ENCODE measurements at regions not wholly inside any gene's neighbourhood (a gene's known extent, or its start where the extent isn't known, plus 50 kb on each side); places are given as distances from the start of the nearest gene placed in this dataset.
"Not testable (repeated sequence)": the region's sequence is repeated elsewhere in the genome, so short reads cannot be mapped to it uniquely, and the experiment has no call there.

GRCh38 chr4:146047768-146048167 is 109.1 kb upstream of the ZNF827 start:
- not testable (repeated sequence) for TF ChIP-seq CTCF (IDR thresholded peaks at IDR 0.05; ENCODE audit: poor library complexity, severe bottlenecking); EZH2 (IDR thresholded peaks at IDR 0.05; ENCODE audit: borderline replicate concordance, insufficient read depth, low read length, poor library complexity, severe bottlenecking); REST (IDR thresholded peaks at IDR 0.05; ENCODE audit: borderline replicate concordance); EP300 (conservative IDR thresholded peaks at IDR 0.05; ENCODE audit: poor library complexity, severe bottlenecking); POLR2AphosphoS5 (IDR thresholded peaks at IDR 0.05); TAF1 (IDR thresholded peaks at IDR 0.05; ENCODE audit: low read depth)
